ACC112 (cell line): ENCODE measurements at regions not wholly inside any gene's neighbourhood (a gene's known extent, or its start where the extent isn't known, plus 50 kb on each side); places are given as distances from the start of the nearest gene placed in this dataset.

Source experiments
- H2AFZ ChIP-seq: fragments of 200-600 bp; sonication (generic); one replicate; pipeline ENCODE4 v1.6.0; 2017; ENCODE audit warnings: antibody characterized with exemption, low read length; ENCODE audit not compliant: unreplicated experiment
- H3K27ac ChIP-seq: fragments of 200-600 bp; sonication (generic); 2 replicates; pipeline ENCODE4 v1.5.1; 2014; ENCODE audit warnings: low read depth, mild to moderate bottlenecking, antibody characterized with exemption, low read length, moderate library complexity
- H3K27me3 ChIP-seq: fragments of 200-600 bp; sonication (generic); 2 replicates; pipeline ENCODE4 v1.6.1; 2014; ENCODE audit warnings: mild to moderate bottlenecking, antibody characterized with exemption, low read length, moderate library complexity, mixed read lengths; ENCODE audit not compliant: insufficient read depth
- H3K36me3 ChIP-seq: fragments of 200-600 bp; sonication (generic); 2 replicates; pipeline ENCODE4 v1.6.1; 2016; ENCODE audit warnings: mild to moderate bottlenecking, antibody characterized with exemption, low read length, moderate library complexity, mixed read lengths; ENCODE audit not compliant: insufficient read depth
- H3K4me1 ChIP-seq: fragments of 200-600 bp; sonication (generic); one replicate; pipeline ENCODE4 v1.6.1; 2016; ENCODE audit warnings: low read length, mixed read lengths; ENCODE audit not compliant: insufficient read depth, unreplicated experiment, control insufficient read depth
- H3K4me3 ChIP-seq: fragments of 200-600 bp; sonication (generic); 2 replicates; pipeline ENCODE4 v1.5.1; 2014; ENCODE audit warnings: mild to moderate bottlenecking, low read depth, low read length
- H3K79me2 ChIP-seq: fragments of 200-600 bp; sonication (generic); one replicate; pipeline ENCODE4 v1.6.0; 2016; ENCODE audit warnings: low read length; ENCODE audit not compliant: control insufficient read depth, unreplicated experiment, insufficient read depth

DNA sequence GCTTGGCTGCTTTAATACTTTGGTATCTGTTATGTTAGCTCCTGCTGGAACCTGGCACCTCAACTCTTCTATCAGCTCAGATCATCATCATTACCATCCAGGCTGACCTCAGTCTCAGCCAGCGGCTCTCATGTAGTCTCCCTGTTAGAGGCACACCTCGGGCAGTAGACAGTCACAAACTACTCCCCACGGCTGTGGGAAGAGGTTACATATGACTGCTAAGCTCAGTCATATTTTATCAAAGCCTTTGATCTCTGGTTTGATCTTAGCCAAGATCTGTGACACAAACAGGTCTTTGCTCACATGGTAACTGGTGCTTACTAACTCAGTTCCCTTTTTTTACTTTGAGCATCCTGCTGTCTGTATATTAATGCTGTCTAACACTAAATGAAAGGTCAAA, 384.9 kb downstream of the CENPC start:
- H2AFZ ChIP-seq: no peak overlapping the region
- H3K4me1 ChIP-seq: no peaks in the 10 kb centered on the region
- no peaks in the 10 kb centered on the region for H3K36me3 ChIP-seq
- no peak overlapping the region for H3K27ac ChIP-seq
- H3K27me3 ChIP-seq: no peaks in the 10 kb centered on the region
- no peak overlapping the region for H3K4me3 ChIP-seq
- H3K79me2 ChIP-seq: no peaks in the 10 kb centered on the region

DNA sequence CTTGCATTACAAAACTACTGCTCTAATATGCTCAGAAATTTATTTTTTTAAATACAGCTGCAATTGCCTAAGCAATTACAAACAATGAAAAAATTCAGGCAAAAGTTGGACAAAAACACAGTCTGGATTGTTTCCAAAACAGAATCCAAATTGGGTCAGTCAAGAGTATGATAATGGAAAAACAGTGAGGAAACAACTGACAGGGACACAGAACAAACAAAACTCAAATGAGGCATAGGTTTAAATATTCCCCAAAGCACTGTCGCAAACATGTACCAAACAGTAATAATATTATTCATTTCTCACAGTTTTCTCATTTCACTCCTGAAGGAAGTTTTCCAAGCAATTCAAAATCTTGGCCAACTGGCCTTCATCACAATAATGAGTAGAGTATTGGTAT, 386.6 kb downstream of the CENPC start:
- Histone ChIP-seq H3K36me3 (no peaks in the 10 kb centered on the region), H3K27ac (no peak overlapping the region), H3K4me1 (no peaks in the 10 kb centered on the region), H3K79me2 (no peaks in the 10 kb centered on the region), H3K27me3 (no peaks in the 10 kb centered on the region), H3K4me3 (no peak overlapping the region), H2AFZ (no peak overlapping the region)

- no peaks in the 10 kb centered on the region for H3K4me1 ChIP-seq
- H2AFZ ChIP-seq: no peak overlapping the region
- no peak overlapping the region for H3K27ac ChIP-seq
- H3K4me3 ChIP-seq: no peak overlapping the region
- no peaks in the 10 kb centered on the region for H3K36me3 ChIP-seq
- H3K79me2 ChIP-seq: no peaks in the 10 kb centered on the region
- no peaks in the 10 kb centered on the region for H3K27me3 ChIP-seq
Observed at GRCh38 chr4:67152976-67153375, 392.3 kb downstream of the CENPC start.

DNA sequence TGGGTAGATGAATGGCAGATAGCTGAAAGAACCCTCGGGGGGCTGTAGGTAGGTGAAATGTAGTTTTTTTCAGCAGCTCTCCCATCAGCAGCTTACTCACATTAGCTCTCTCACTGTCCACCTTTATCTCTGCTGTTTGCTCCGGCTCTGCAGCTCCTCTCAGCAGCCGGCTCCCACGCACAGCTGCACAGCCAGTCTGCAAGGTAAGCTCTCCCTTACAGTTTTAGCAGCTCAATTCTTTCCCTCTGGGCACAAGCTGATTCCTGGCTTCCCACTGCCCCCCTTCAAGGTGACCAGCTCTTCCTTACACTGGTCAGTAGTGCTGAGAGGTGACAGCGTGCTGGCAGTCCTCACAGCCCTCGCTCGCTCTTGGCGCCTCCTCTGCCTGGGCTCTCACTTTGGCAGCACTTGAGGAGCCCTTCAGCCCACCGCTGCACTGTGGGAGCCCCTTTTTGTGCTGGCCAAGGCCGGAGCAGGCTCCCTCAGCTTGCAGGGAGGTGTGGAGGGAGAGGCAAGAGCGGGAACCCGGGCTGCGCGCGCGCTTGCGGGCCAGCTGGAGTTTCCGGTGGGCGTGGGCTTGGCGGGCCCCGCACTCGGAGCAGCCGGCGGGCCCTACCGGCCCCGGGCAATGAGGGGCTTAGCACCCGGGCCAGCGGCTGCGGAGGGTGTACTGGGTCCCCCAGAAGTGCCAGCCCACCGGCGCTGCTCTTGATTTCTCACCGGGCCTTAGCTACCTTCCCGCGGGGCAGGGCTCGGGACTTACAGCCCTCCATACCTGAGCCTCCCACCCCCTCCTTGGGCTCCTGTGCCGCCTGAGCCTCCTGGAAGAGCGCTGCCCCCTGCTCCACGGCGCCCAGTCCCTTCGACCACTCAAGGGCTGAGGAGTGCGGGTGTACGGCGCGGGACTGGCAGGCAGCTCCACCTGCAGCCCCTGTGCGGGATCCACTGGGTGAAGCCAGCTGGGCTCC, 393.6 kb downstream of the CENPC start:
- Histone ChIP-seq H3K4me3 (no peak overlapping the region), H3K27ac (no peak overlapping the region), H3K79me2 (no peaks in the 10 kb centered on the region), H2AFZ (no peak overlapping the region), H3K4me1 (no peaks in the 10 kb centered on the region), H3K27me3 (no peaks in the 10 kb centered on the region), H3K36me3 (no peaks in the 10 kb centered on the region)

DNA sequence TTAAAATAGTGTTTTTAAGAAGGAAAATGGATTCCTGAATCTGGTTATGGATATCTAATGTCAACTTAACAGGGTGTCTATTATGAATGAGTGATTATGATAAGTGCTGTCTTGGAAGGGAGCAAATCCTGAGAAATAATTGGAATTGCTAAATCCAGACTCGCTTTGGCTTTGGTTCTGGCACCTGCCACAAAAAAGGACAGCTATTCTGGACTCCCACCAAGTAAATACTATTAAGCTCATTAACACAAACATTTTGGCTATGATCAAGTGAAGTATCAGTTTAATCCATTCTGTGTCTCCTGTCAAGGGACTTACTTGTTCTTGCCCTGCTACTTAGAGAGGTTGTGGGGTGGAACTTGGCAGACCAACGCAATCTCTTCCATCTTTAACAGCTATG, 403.7 kb downstream of the CENPC start:
- Histone ChIP-seq H3K79me2 (no peaks in the 10 kb centered on the region), H3K4me1 (no peaks in the 10 kb centered on the region), H3K27me3 (peaks cover 5% of the 10 kb centered on the region; the same call in 1 of the 2 replicates), H2AFZ (no peak overlapping the region), H3K36me3 (no peaks in the 10 kb centered on the region), H3K27ac (no peak overlapping the region), H3K4me3 (no peak overlapping the region)

GRCh38 chr4:67134616-67135015, 410.7 kb downstream of the CENPC start:
- Histone ChIP-seq H3K4me1 (no peaks in the 10 kb centered on the region), H3K27ac (no peak overlapping the region), H3K36me3 (no peaks in the 10 kb centered on the region), H3K27me3 (peaks cover 5% of the 10 kb centered on the region; the same call in 1 of the 2 replicates), H3K4me3 (no peak overlapping the region), H3K79me2 (no peaks in the 10 kb centered on the region), H2AFZ (no peak overlapping the region)

DNA sequence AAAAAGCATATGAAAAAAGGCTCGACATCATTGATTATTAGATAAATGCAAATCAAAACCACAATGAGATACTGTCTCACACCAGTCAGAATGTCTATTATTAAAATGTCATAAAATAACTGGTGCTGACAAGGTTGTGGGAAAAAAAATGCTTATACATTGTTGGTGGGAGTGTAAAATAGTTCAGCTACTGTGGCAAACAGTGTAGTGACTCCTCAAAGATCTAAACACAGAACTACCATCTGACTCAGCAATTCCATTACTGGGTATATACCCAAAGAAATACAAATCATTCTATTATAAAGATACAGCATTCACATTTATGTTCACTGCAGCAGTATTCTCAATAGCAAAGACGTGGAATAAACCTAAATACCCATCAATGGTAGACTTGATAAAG, 412.1 kb downstream of the CENPC start:
- Histone ChIP-seq H3K79me2 (no peaks in the 10 kb centered on the region), H3K27me3 (peaks cover 5% of the 10 kb centered on the region; the same call in 1 of the 2 replicates), H2AFZ (no peak overlapping the region), H3K4me3 (no peak overlapping the region), H3K4me1 (no peaks in the 10 kb centered on the region), H3K36me3 (no peaks in the 10 kb centered on the region), H3K27ac (no peak overlapping the region)

DNA sequence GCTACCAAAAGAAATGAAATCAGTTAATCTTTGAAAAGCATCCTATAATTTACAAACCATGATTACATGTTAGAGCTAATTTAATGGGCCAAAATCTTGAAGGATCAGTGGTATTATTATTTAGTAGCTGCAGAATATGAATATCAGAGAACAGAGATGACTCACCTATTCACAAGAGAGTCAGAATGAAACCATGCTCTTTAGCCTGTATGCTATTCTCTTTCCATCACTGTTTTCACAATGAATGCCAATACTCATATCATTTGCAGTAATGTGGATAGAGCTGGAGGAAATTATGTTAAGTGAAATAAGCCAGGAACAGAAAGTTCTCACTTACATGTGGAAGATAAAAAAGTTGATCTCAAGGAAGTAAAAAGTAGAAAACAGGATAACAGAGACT, 414.1 kb downstream of the CENPC start:
- Histone ChIP-seq H3K36me3 (no peaks in the 10 kb centered on the region), H2AFZ (no peak overlapping the region), H3K27ac (no peak overlapping the region), H3K4me3 (no peak overlapping the region), H3K79me2 (no peaks in the 10 kb centered on the region), H3K4me1 (no peaks in the 10 kb centered on the region), H3K27me3 (no peaks in the 10 kb centered on the region)

DNA sequence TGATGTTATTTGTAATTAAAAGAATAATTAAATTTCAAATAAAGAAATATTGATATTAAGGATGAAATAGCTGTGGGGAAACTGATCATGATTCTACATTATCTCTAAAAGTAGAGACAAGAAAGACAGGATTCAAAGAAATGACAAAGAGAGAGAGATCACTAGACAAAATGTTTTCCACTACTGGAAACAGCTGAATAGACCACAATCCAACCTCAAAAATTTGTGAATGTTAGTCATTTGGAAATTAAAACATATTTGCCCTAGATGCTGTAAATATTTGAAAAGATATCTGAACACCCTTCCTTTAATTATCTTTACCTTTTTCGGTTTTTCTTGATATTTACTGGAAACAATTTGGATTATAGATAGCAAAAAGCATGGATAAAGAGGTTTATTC, 414.9 kb downstream of the CENPC start:
- no peaks in the 10 kb centered on the region for H3K4me1 ChIP-seq
- H3K27ac ChIP-seq: no peak overlapping the region
- no peaks in the 10 kb centered on the region for H3K36me3 ChIP-seq
- H3K27me3 ChIP-seq: no peaks in the 10 kb centered on the region
- no peak overlapping the region for H2AFZ ChIP-seq
- no peaks in the 10 kb centered on the region for H3K79me2 ChIP-seq
- no peak overlapping the region for H3K4me3 ChIP-seq

DNA sequence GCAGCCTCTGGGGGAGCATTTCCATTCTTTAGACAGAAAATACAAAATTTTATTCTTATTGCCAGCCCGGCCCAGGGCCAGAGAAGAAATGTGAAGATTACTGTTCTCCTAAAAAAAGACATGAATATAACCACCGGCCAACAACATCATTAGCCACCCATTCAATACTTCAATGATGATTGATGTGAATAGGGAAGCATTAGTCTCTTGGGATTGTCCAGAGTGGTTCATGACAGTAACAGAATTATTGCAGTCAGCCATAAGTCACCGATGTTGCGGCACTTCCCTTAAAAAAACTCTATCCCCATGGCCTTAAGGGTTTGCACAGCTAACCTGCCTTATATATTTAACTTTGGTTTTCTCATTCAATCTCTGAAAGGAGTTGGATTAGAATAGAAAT, 418.7 kb downstream of the CENPC start:
- Histone ChIP-seq H2AFZ (no peak overlapping the region), H3K27me3 (no peaks in the 10 kb centered on the region), H3K4me3 (no peak overlapping the region), H3K79me2 (no peaks in the 10 kb centered on the region), H3K36me3 (no peaks in the 10 kb centered on the region), H3K27ac (no peak overlapping the region), H3K4me1 (no peaks in the 10 kb centered on the region)
